Body of pancreas (tissue), 4 donors: ENCODE measurements at regions not wholly inside any gene's neighbourhood (a gene's known extent, or its start where the extent isn't known, plus 50 kb on each side); places are given as distances from the start of the nearest gene placed in this dataset.

Source experiments
- POLR2A ChIP-seq, 3 donors: fragments of 450-650 bp; IDR thresholded peaks; one replicate each; pipeline ENCODE4 v1.6.1; 2016; ENCODE audit warnings: antibody characterized with exemption in 3 of 3, mild to moderate bottlenecking in 2 of 3
- TF ChIP-seq, protein P1 (sequence below), 7 experiments: fragments of 450-650 bp in 4 of 7; fragments of 200-600 bp in 3 of 7; sonication (generic) in 3 of 7; IDR thresholded peaks; one replicate each; pipeline ENCODE4 v1.5.1; 2016 to 2019; ENCODE audit warnings: antibody characterized with exemption in 7 of 7

- no peak for TF ChIP-seq POLR2A (IDR thresholded peaks at IDR 0.05)
- TF ChIP-seq, protein P1, sequence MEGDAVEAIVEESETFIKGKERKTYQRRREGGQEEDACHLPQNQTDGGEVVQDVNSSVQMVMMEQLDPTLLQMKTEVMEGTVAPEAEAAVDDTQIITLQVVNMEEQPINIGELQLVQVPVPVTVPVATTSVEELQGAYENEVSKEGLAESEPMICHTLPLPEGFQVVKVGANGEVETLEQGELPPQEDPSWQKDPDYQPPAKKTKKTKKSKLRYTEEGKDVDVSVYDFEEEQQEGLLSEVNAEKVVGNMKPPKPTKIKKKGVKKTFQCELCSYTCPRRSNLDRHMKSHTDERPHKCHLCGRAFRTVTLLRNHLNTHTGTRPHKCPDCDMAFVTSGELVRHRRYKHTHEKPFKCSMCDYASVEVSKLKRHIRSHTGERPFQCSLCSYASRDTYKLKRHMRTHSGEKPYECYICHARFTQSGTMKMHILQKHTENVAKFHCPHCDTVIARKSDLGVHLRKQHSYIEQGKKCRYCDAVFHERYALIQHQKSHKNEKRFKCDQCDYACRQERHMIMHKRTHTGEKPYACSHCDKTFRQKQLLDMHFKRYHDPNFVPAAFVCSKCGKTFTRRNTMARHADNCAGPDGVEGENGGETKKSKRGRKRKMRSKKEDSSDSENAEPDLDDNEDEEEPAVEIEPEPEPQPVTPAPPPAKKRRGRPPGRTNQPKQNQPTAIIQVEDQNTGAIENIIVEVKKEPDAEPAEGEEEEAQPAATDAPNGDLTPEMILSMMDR (IDR thresholded peaks at IDR 0.05), result no peak
These were observed 55.5 kb upstream of the TRIM67 start for GRCh38 chr1:231106347-231106746.
